ENCODE measurements at regions not wholly inside any gene's neighbourhood (a gene's known extent, or its start where the extent isn't known, plus 50 kb on each side); places are given as distances from the start of the nearest gene placed in this dataset.

- no peak for TF ChIP-seq CTCF (IDR thresholded peaks at IDR 0.05; ENCODE audit: insufficient read depth, low read length, poor library complexity, severe bottlenecking)
- TF ChIP-seq EZH2phosphoT487 (conservative IDR thresholded peaks at IDR 0.05; ENCODE audit: low read length), result no peak
These were observed 147.3 kb downstream of the IRS1 start for GRCh38 chr2:226652369-226652768.
